Mesothelial cell of epicardium (in vitro differentiated cells): ENCODE measurements at regions not wholly inside any gene's neighbourhood (a gene's known extent, or its start where the extent isn't known, plus 50 kb on each side); places are given as distances from the start of the nearest gene placed in this dataset.

Source experiments
- DNase-seq, 2 experiments: peaks; one replicate each; pipeline ENCODE4 v3.0.0; 2021; ENCODE audit warnings: low spot score in 2 of 2; ENCODE audit not compliant: unreplicated experiment in 2 of 2
- H3K27ac Mint-ChIP-seq: 2 replicates; pipeline ENCODE4 v1.8.0; 2021; ENCODE audit warnings: mixed read lengths
- H3K27me3 Mint-ChIP-seq: 2 replicates; pipeline ENCODE4 v1.8.0; 2021; ENCODE audit warnings: low read depth, mixed read lengths
- H3K36me3 Mint-ChIP-seq: 2 replicates; pipeline ENCODE4 v1.8.0; 2021; ENCODE audit warnings: mixed read lengths
- H3K4me1 Mint-ChIP-seq: 2 replicates; pipeline ENCODE4 v1.8.0; 2021; ENCODE audit warnings: mixed read lengths
- H3K4me3 Mint-ChIP-seq: 2 replicates; pipeline ENCODE4 v1.8.0; 2021; ENCODE audit warnings: mild to moderate bottlenecking, moderate library complexity, mixed read lengths
- H3K9me3 Mint-ChIP-seq: 2 replicates; pipeline ENCODE4 v1.8.0; 2021; ENCODE audit warnings: mixed read lengths
- CTCF ChIP-seq: fragments of 200-600 bp; sonication (generic); IDR thresholded peaks from one replicate; pipeline ENCODE4 v1.5.0; 2021; ENCODE audit warnings: antibody characterized with exemption; ENCODE audit not compliant: unreplicated experiment

- no peak for DNase-seq
- H3K4me3 Mint-ChIP-seq = no peak overlapping the region
- H3K27ac Mint-ChIP-seq = no peak overlapping the region
- H3K4me1 Mint-ChIP-seq = no peaks in the 10 kb centered on the region
- peaks cover 6% of the 10 kb centered on the region for H3K27me3 Mint-ChIP-seq
- peaks cover 3% of the 10 kb centered on the region for H3K9me3 Mint-ChIP-seq
- TF ChIP-seq CTCF = no peak
- H3K36me3 Mint-ChIP-seq = no peaks in the 10 kb centered on the region
Measured at GRCh38 chr3:154766765-154767503, 313.2 kb upstream of the MME start.

GRCh38 chr3:154764856-154765640 is 315.1 kb upstream of the MME start:
- H3K4me1 Mint-ChIP-seq = no peaks in the 10 kb centered on the region
- H3K36me3 Mint-ChIP-seq = no peaks in the 10 kb centered on the region
- H3K9me3 Mint-ChIP-seq = peaks cover 3% of the 10 kb centered on the region
- TF ChIP-seq CTCF = no peak
- H3K4me3 Mint-ChIP-seq = no peak overlapping the region
- peaks cover 2% of the 10 kb centered on the region for H3K27me3 Mint-ChIP-seq
- no peak overlapping the region for H3K27ac Mint-ChIP-seq
- no peak for DNase-seq

GRCh38 chr3:154762486-154762885 is 317.6 kb upstream of the MME start:
- no peak for TF ChIP-seq CTCF
- no peak overlapping the region for H3K27ac Mint-ChIP-seq
- DNase-seq = no peak
- no peaks in the 10 kb centered on the region for H3K4me1 Mint-ChIP-seq
- H3K4me3 Mint-ChIP-seq = no peak overlapping the region
- H3K27me3 Mint-ChIP-seq = no peaks in the 10 kb centered on the region
- H3K36me3 Mint-ChIP-seq = no peaks in the 10 kb centered on the region
- H3K9me3 Mint-ChIP-seq = no peaks in the 10 kb centered on the region

GRCh38 chr3:154759966-154760365 is 320.2 kb upstream of the MME start:
- H3K4me1 Mint-ChIP-seq = no peaks in the 10 kb centered on the region

GRCh38 chr3:154758109-154758868 is 321.8 kb upstream of the MME start:
- H3K36me3 Mint-ChIP-seq = no peaks in the 10 kb centered on the region
- no peaks in the 10 kb centered on the region for H3K4me1 Mint-ChIP-seq
- no peak for DNase-seq
- H3K9me3 Mint-ChIP-seq = peaks cover 4% of the 10 kb centered on the region
- peak; percentile 50 for TF ChIP-seq CTCF
- H3K27me3 Mint-ChIP-seq = no peaks in the 10 kb centered on the region
- no peak overlapping the region for H3K4me3 Mint-ChIP-seq
- H3K27ac Mint-ChIP-seq = no peak overlapping the region

More at GRCh38 chr3:154759966-154760365, 320.2 kb upstream of the MME start:
- no peaks in the 10 kb centered on the region for H3K27me3 Mint-ChIP-seq
- no peak for DNase-seq
- H3K27ac Mint-ChIP-seq = no peak overlapping the region
- no peak overlapping the region for H3K4me3 Mint-ChIP-seq
- H3K9me3 Mint-ChIP-seq = peaks cover 4% of the 10 kb centered on the region
- TF ChIP-seq CTCF = no peak
- no peaks in the 10 kb centered on the region for H3K36me3 Mint-ChIP-seq
